ENCODE measurements at regions not wholly inside any gene's neighbourhood (a gene's known extent, or its start where the extent isn't known, plus 50 kb on each side); places are given as distances from the start of the nearest gene placed in this dataset.

DNA sequence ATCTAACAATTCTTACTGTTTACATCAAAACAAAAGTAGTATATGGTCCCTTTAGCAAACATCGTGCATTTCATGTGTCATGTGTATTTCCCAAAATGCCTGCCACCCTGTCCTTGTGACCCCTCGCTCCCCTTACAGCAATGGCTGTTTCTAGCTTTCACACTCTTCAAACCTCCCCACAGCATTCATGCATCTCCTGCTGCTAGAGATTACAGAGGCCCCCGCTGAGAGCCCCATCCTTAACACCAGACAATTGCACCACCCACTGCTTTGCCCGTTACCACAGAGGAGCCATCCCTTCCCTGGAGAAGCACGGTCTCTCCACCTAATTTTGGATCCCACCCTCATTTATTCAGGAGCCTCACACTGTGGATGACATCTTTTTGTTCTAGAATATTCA lies 149.7 kb upstream of the IRX4 start:
- no peak for DNase-seq (ENCODE audit: low read depth)

DNA sequence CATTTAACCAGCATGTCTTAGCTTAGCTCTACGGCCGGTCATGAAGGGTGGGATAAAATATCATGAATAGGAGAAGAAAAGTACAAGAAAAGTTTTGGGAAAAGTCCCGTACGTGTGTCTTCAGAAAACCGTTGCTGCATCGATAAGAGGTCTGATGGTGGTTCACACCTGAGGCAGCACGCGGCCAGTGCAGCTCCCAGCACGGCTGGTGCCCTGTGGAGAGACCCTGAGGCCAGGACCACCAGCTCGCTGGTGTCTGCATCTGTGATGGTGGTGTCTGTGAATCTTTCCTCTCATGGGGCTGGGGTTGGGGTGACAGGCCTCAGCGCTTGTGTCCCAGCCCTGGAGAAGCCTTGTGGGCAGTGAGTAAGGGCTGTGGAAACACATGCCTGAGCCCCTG lies 148.9 kb upstream of the IRX4 start:
- DNase-seq (ENCODE audit: low read depth), result no peak

DNA sequence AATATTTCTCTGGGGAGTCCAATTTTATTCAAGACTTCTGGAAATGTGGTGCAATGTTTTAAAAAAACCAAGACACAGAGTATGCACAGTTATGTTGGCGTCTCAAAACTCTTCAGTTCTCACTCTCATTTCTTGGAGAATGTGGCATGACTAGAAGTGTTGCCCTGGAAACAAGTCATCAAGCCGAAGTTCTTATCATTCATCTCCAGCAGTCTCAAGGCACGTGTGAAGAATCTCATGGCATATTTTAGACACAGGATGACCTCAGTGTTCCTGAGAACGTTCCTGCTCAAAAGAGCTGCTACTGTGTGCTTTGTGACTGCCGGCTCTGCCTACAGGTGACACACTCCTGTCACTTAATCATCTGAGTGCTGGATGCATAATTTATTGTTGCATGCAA lies 147.4 kb upstream of the IRX4 start:
- no peak for DNase-seq (ENCODE audit: low read depth)

DNA sequence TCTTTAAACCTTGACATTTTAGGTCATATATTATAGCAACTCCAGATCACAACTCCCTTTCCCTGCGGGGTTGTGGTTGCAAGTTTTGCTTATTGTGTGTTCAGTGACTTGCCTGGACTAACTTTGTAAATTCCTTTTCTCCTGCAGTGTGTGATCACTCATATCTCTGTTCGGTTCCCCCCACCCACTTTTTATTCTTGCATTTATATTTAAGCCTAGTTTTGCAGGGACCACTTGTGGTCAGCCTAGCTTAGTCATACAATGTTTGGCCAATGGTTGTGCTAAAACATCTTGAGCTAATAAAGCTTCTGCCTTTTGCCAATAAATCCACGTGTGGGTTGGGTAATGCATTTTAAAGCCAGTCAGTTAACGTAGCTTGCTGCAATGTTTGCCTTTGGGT lies 146.5 kb upstream of the IRX4 start:
- no peak for DNase-seq (ENCODE audit: low read depth)

DNA sequence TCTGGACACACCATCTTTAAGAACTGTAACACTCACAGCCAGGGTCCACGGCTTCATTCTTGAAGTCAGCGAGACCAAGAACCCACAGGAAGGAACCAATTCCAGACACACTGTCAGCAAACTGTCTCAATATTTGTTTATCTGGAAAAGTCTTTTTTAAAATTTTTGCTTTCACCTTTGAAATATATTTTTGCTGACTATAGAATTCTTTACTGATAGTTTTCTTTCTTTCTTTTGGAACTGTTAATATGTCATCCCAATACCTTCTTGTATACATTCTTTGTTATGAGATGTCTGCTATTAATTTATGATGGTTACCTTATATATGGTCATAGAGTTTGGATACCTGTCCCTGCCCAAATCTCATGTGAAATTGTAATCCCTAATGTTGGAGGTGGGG lies 145.1 kb upstream of the IRX4 start:
- DNase-seq (ENCODE audit: low read depth), result no peak

DNA sequence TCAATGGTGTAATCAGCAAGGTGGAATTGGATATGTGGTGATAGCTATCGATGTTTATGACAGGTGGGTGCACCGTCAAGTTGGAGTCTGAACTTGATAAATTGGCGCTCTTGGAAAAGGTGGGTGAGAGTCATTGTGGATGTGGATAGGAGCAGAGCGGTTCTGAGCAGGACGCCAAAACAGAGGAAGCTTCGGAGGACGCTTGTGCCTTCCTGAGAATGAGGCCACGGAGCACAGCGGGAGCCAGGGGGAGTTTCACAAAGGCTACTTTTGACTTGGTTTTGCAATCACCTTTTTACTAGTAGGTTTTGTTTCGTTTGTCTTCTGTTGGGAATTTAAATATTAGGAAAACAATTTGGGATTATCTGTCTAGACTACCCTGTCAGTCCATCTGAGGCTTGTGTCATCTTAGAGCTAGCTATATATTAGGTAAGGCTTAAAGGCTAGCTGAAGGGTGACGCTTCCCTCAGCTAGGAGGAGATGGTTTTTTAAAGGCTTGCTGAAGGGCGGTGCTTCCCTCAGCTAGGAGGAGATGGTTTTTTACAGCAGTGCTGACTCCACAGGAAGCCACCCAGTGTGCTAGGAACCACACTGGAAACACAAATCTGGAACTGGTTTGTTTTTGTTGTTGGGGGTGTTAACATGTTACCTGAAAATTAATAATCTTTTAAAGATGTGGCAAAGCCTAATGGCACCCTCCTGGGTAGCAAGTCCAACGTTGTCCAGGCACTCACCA lies 142.4 kb upstream of the IRX4 start:
- DNase-seq (ENCODE audit: low read depth), result no peak

DNA sequence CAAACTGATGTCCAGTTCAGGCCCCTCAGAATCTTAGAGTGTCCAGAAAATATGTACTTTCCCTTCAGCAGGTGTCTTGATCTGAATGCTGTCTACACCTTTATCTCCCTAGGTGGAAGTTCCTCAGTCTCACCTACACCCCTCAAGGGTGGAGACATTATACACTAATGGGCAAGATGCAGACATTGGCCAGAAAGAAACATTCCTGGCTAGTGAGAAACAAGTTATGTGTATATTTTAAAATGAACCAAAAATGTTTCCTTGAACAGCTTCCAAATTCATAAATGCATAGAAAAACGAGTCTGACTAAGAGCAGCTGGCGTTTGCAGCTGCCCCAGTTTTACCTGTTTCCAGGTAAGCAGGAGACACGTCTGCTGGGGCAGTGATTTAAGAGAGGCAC lies 140.5 kb upstream of the IRX4 start:
- DNase-seq (ENCODE audit: low read depth), result no peak

DNA sequence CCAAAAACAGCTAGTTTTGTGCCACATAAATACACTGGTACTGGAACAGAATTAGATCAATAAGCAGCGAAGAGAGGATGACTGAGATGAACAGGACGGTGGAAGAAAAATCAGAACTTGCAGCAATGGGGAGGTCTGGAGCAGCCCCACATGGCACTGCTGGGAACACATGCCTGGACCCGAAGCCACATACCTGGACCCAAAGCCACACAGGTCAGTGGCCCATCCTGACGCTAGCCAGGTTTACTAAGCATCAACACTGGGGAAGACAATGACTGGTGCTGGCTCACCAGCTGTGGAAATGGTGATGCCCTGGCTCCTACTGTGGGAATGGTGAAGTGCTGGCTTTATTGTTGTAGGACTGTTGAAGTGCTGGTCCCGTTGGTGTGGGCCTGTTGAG lies 139.7 kb upstream of the IRX4 start:
- DNase-seq (ENCODE audit: low read depth), result no peak

DNA sequence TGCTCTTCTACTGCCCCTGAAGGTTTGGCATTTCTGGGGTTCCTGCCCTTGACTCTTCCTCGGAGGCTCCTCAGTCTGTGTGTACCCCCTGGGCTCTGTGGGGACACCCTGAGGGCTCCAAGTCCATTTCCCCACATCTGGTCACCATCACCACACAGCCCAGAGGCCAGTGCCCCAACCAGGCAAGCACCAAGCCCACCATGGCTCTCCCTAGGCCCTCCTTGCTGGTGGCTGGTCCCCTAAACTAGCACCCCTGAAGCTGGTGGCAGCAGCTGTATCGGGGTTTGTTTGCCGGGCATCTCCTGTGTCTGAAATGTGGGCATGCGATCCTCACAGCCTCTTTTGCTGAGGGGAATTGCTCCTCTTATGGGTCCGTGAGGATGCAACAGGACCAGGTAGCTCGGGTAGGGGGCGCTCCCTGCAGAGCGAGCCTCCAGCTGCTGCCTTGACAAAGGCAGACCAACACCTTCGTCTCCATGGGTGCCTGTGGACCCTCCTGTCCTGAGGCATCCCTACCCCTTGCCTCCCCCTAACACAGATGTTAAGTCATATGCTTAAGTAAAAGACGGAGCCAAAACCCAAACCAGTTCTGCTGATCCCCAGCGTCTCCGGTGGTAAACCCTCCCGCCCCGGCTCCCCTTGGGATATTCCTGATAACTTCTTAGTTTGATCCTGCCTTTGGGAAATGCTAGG lies 138.9 kb upstream of the IRX4 start:
- no peak for DNase-seq (ENCODE audit: low read depth)

DNA sequence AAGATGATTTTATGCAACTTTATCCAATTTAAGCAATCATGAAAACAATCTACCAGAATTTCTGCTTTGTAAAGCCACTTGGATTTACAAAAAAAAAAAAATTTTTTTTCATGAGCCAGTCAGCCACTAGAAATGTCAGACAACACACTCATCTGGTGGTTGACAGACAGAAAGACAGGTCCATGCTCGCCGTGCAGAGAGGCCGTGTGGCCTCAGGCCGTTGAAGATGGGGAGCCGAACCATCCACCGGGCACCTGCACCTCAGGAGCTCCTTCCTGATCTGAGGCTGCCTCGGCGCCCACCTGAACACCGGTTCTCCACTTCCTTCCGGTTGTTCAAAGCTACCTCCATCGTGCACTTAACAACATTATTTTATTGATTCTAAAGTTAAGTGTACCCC lies 138.0 kb upstream of the IRX4 start:
- no peak for DNase-seq (ENCODE audit: low read depth)

DNA sequence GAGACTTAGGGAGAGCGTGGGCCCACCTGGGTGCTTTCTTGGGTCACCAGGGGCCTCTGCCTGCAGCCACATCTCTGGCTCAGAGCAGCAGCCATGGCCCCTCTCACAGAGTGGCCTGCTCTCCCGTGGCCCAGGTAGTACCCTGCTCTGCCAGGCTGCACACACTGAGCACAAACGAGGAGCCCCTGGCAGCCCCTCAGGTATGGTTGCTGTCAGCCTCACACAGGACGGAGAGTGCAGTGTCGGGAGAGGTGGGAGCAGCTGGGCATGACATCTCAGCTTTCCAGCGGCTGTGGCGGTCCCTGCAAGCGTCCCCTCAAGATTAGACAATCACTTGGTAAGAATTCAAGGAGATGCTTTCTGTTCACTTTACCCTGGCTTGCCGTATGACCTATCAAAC lies 137.0 kb upstream of the IRX4 start:
- no peak for DNase-seq (ENCODE audit: low read depth)

DNA sequence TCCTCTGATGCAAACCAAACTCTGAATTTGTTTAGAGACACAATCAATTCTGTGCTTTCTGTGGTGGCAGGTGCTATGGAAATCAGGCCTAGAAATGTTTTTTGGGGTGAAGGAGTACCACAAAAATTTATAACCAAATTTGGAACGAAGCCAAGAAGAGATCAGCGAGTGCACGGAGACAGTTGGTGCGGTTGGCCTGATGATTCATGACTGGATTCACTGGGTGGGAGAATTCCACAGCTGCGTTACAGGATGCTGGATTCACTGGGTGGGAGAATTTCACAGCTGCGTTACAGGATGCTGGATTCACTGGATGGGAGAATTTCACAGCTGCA lies 135.6 kb upstream of the IRX4 start:
- no peak for DNase-seq (ENCODE audit: low read depth)

DNA sequence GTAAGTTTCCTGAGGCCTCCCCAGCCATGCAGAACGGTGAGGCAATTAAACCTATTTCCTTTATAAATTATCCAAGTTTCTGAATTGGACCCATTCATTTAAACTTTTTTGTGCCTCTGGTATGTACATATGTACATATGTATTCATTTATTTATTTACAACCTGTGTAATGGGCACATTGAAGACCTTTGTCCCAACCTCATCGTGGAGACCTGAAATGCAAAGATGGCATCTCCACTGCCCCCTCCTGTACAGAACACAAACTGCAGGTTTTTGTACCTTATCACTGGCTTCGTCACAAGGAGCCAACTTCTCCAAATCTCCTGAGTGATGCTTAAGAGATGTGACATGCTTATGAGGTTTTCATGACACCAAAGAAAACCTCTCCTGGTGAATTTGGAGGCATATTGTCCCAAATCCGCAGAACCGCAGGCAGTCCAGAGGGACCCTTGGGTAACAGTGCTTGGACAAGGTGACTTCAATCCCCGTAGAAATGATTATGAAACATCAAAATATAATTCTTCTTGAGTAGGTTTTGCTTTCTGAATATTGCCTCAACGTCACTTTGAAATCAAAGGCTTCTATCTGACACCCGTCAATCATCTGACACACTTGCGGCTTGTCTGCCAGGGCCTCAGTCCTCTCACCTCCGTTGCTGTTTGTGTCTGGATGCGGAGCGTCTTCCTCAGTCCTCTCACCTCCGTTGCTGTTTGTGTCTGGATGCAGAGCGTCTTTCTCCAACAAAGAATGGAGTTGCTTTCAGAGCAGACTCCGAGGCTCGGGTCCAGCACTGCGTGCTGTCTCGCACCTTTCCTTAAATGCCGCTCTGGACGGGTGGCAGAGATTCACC lies 135.0 kb upstream of the IRX4 start:
- DNase-seq (ENCODE audit: low read depth), result no peak

DNA sequence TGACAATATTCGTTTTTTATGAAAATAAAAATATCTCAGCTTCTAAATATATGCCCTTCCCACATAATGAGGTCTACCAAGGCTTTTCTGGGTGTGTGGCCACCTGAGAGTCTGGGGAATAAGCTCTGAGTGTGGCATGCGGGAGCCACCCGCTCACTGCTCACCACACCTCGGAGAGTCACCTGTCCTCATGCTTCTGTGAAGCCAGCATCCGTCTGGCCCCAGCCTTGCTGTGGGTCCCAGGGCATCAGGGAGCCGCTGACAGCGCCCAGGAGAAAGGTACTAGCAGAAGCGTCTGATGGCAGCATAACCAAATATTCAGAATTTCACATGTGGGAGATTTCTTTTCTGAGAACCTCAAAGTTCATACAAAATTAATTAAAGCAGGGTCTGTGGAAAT lies 133.2 kb upstream of the IRX4 start:
- no peak for DNase-seq (ENCODE audit: low read depth)

DNA sequence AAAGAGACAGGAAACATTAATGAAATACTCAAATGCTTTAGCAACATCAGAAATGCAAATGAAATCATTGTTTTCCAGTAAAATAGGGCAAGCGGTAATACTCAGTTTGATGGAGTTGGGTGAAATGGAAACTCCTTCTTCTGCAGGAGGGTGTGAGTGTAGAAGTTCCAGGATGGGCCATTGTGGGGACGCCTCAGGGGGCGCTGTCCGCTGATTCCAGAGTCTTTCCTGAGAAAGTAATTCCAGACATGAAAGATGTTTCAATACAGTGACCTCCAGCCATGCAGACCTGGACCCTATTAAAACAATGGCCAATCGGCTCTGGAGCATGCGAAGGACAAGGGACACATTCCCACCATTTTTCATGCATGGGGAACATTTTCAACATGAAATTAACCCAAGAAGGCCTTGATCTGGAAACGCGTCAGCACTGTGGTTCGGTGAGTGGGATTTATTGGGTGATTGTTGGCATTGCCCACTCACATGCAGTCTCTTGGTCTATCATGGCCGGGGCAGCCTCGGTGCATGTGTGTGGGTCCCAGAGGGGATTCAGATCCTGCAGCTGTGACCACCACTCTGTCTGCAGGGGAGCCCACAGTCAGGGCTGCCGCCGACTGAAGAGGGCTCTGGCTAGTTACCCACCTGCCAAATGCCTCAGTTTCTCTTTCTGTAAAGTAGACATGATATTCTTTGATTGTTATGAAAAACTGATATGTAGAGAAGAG lies 132.6 kb upstream of the IRX4 start:
- no peak for DNase-seq (ENCODE audit: low read depth)

DNA sequence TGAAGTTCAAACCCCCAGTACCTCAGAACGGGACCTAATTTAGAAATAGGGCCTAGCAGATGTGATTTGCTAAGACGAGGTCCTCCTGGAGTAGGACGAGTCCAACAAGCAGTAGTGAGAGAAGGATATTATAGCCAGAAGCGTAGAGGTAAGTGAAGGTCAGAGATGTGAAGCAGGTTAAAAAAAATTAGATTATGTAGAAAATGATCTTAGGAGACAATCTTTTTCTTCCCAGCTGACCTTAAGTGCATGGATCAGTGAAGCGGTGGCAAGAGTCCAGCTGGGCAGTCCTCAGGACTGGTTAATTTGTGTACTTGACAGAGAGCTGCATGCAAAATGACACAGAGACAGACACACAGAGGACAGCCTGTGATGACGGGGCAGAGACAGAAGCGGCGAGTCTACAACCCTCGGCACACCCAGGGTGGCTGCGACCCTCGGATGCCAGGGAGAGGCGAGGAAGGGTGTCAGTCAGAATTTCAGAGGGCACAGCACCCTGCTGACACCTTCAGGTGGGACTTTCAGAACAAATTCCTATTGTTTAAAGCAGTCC lies 131.4 kb upstream of the IRX4 start:
- DNase-seq (ENCODE audit: low read depth), result no peak

DNA sequence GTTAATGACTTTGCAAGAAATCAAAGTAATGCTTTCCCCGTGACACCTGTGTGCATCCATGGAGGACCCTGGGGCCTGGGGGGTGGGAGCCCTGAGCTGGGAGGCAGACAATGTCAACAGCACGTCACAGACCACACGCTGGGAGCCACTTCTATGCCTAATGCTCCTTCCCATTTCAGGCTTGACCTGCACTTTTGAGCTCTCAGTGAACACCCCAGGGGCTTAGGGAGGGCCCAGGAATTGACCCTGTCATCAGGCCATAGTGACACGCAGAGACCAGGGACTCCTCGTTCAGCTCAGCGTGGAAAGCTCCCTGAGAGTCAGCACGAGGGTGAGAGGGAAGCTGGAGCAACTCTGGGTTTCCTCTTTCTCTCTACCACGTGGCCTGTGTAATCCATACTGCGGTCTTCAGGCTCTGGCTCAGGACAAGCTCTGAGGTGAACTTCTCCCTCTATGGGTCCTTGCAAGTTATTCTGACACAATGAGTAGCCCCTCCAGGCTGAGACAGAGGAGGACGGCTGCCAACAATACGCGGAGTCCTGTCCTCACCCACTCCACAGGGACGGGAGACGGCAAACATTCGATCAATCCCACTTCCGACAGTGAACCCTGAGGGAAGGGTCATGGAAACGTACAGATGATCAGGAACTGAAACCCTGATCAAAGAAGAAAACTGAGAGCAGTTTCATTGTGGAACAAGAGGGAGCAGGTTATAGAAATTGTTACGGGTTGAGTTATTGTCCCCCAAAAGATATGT lies 130.8 kb upstream of the IRX4 start:
- DNase-seq (ENCODE audit: low read depth), result no peak

DNA sequence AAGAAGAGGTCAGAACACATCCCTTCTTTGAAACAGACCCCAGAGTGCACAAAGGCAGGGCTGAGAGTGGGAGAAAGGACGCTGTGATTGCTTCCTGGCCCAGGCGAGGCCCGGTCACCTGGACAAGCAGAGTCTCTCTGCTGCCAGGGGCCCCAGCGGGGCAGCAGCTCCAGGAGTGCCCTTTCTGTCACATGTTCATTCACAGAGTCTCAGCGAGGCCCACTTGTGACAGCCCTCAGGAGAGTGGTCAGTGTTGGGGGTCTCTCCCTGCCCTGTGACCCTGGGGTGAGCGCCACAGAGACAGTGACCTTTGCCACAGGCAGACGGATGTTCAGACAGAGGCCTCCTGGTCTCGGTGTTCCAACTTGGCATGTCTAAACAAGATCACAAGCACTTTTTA lies 130.2 kb upstream of the IRX4 start:
- DNase-seq (ENCODE audit: low read depth), result no peak

DNA sequence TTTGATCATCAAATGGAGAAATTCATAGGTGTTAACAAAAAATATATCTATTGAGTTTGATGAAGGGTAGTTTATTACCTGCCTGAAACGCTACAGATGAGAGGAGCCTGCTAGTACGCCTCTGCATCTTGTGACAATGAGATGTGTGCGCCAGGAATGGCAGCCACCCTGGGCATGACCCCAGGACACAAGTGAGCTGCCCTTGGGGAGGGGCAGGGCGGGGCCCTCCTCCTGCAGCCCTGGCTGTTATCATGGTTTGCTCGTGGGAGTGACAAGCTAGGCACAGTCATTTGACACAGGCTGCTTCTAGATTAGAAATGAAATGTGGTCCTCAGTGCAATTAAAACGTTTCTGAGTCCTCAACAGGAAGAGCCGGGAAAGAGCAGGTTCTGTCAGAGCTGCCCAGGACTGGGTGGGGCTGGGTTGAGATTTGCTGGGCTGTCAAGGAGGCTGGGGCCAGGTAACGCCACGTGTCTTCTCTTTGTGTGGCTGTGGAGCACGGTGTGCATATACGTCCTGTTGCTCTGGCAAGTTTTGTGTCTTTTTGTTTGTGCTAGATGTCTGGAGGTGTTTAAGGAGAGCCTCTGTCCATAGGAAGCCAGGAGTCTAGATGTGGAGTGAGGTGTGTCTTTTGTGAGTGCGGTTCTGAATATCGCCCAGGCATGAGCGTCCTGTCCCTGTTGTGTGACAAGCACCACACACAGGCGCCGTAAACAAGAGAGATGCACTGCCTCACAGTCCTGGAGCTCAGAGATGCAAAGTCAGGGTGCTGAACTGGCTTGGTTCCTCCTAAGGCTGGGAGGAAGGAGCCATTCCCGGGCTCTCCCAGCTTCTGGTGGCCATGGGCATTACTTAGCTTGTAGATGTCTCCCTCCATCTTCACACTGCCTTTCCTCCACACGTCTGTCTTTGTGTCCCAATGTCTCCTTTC lies 129.0 kb upstream of the IRX4 start:
- no peak for DNase-seq (ENCODE audit: low read depth)

DNA sequence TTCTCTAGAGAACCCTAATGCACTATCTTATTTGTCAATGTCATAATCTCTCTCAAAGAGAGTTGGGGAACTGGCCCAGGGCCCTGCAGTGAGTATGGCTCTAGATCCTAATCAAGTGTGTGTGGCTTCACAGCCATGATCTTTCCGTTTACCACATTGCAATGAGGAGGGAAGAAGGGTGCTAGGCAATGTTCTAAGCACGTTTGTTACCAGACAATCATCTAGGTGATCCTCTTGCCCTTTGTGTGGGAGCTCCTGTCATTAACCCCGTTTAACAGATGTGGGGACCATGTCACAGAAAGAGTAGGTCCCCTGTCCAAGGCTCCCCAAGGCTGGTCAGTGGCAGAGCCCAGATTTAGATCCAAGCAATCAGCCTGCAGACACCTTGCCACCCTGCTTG lies 128.2 kb upstream of the IRX4 start:
- no peak for DNase-seq (ENCODE audit: low read depth)
